ENCODE measurements at regions not wholly inside any gene's neighbourhood (a gene's known extent, or its start where the extent isn't known, plus 50 kb on each side); places are given as distances from the start of the nearest gene placed in this dataset.
"Not testable (repeated sequence)": the region's sequence is repeated elsewhere in the genome, so short reads cannot be mapped to it uniquely, and the experiment has no call there.

DNA sequence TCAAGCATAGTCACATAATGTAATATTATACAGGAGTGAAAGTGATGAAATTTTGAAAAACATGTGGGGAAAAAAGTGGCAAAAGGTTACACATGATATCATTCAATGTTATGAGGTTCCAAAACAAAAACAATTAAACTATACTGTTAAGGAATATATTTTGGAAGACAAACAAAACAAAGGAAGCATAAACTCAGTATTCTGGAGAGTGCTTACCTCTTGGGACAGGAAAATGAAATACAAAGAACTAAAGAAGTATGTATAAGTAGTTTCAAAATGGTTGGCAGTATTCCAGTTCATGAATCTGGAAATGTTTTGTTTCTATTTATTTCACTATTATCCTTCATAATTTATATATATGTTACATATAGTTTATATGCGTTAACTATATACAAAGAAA is 213.5 kb downstream of the MOXD1 start:
- H3K9ac ChIP-seq (ENCODE audit: low read length in 5 of 5), result no peak overlapping the region
- no peaks in the 10 kb centered on the region for H3K9me3 ChIP-seq (ENCODE audit: control insufficient read depth in 5 of 5, low read length in 5 of 5)
- H3K4me1 ChIP-seq (ENCODE audit: control insufficient read depth in 5 of 5, insufficient read depth in 5 of 5, low read length in 5 of 5), result peaks cover 0 to 9% (median 7%) of the 10 kb centered on the region in 5 donors
- no peaks in the 10 kb centered on the region for H3K27me3 ChIP-seq (ENCODE audit: control insufficient read depth in 5 of 5, insufficient read depth in 4 of 5, low read length in 5 of 5)
- no peak overlapping the region for H3K27ac ChIP-seq (ENCODE audit: low read depth, low read length)
- H3K4me3 ChIP-seq (ENCODE audit: low read depth in 1 of 5, low read length in 5 of 5), result no peak overlapping the region
- no peaks in the 10 kb centered on the region for H3K36me3 ChIP-seq (ENCODE audit: control insufficient read depth in 5 of 5, insufficient read depth in 5 of 5, low read length in 5 of 5)

DNA sequence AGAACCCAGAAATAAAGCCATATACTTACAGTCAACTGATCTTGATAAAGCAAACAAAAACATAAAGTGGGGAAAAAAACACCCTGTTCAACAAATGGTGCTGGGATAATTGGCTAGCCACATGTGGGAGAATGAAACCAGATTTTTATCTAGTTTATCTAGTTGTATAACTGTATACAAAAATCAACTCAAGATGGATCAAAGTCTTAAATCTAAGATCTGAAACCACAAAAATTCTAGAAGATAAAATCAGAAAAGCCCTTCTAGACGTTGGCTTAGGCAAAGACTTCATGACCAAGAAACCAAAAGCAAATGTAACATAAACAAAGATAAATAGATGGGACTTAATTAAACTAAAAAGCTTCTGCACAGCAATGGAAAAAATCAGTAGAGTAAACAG is 216.3 kb downstream of the MOXD1 start:
- not testable (repeated sequence) for H3K27ac ChIP-seq (ENCODE audit: low read depth, low read length); H3K9ac ChIP-seq (ENCODE audit: low read length in 5 of 5); H3K4me1 ChIP-seq (ENCODE audit: control insufficient read depth in 5 of 5, insufficient read depth in 5 of 5, low read length in 5 of 5); H3K27me3 ChIP-seq (ENCODE audit: control insufficient read depth in 5 of 5, insufficient read depth in 4 of 5, low read length in 5 of 5); H3K4me3 ChIP-seq (ENCODE audit: low read depth in 1 of 5, low read length in 5 of 5); H3K9me3 ChIP-seq (ENCODE audit: control insufficient read depth in 5 of 5, low read length in 5 of 5); H3K36me3 ChIP-seq (ENCODE audit: control insufficient read depth in 5 of 5, insufficient read depth in 5 of 5, low read length in 5 of 5)

GRCh38 chr6:132179955-132180354 is 221.3 kb downstream of the MOXD1 start:
- Histone ChIP-seq H3K4me1 (ENCODE audit: control insufficient read depth in 5 of 5, insufficient read depth in 5 of 5, low read length in 5 of 5) (no peaks in the 10 kb centered on the region), H3K9ac (ENCODE audit: low read length in 5 of 5) (no peak overlapping the region), H3K36me3 (ENCODE audit: control insufficient read depth in 5 of 5, insufficient read depth in 5 of 5, low read length in 5 of 5) (no peaks in the 10 kb centered on the region), H3K4me3 (ENCODE audit: low read depth in 1 of 5, low read length in 5 of 5) (no peak overlapping the region), H3K27ac (ENCODE audit: low read depth, low read length) (no peak overlapping the region), H3K27me3 (ENCODE audit: control insufficient read depth in 5 of 5, insufficient read depth in 4 of 5, low read length in 5 of 5) (no peaks in the 10 kb centered on the region), H3K9me3 (ENCODE audit: control insufficient read depth in 5 of 5, low read length in 5 of 5) (peaks cover 0 to 5% (median 0%) of the 10 kb centered on the region in 5 donors)

DNA sequence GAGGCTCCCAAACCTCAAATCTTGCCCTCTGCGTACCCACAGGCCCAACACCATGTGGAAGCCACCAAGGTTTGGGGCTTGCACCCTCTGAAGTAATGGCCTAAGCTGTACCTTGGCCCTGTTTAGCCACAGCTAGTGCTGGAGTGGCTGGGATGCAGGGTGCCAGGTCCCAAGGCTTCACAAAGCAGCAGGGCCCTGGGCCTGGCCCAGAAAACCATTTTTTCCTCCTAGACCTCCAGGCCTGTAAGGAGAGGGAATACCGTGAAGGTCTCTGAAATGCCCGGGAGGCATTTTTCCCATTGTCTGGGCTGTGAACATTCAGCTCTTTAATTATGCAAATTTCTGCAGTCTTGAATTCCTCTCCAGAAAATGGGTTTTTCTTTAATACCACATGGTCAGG is 223.7 kb upstream of the CCN2 start:
- H3K27me3 ChIP-seq (ENCODE audit: control insufficient read depth in 5 of 5, insufficient read depth in 4 of 5, low read length in 5 of 5), result no peaks in the 10 kb centered on the region
- H3K4me1 ChIP-seq (ENCODE audit: control insufficient read depth in 5 of 5, insufficient read depth in 5 of 5, low read length in 5 of 5), result no peaks in the 10 kb centered on the region
- H3K9ac ChIP-seq (ENCODE audit: low read length in 5 of 5), result no peak overlapping the region
- no peaks in the 10 kb centered on the region for H3K36me3 ChIP-seq (ENCODE audit: control insufficient read depth in 5 of 5, insufficient read depth in 5 of 5, low read length in 5 of 5)
- H3K9me3 ChIP-seq (ENCODE audit: control insufficient read depth in 5 of 5, low read length in 5 of 5), result peaks cover 0 to 5% (median 4%) of the 10 kb centered on the region in 5 donors
- H3K27ac ChIP-seq (ENCODE audit: low read depth, low read length), result no peak overlapping the region
- H3K4me3 ChIP-seq (ENCODE audit: low read depth in 1 of 5, low read length in 5 of 5), result no peak overlapping the region

GRCh38 chr6:132168961-132169360 is 217.8 kb upstream of the CCN2 start:
- Histone ChIP-seq H3K9me3 (ENCODE audit: control insufficient read depth in 5 of 5, low read length in 5 of 5) (no peaks in the 10 kb centered on the region), H3K4me1 (ENCODE audit: control insufficient read depth in 5 of 5, insufficient read depth in 5 of 5, low read length in 5 of 5) (no peaks in the 10 kb centered on the region), H3K36me3 (ENCODE audit: control insufficient read depth in 5 of 5, insufficient read depth in 5 of 5, low read length in 5 of 5) (no peaks in the 10 kb centered on the region), H3K27ac (ENCODE audit: low read depth, low read length) (no peak overlapping the region), H3K4me3 (ENCODE audit: low read depth in 1 of 5, low read length in 5 of 5) (no peak overlapping the region), H3K27me3 (ENCODE audit: control insufficient read depth in 5 of 5, insufficient read depth in 4 of 5, low read length in 5 of 5) (no peaks in the 10 kb centered on the region), H3K9ac (ENCODE audit: low read length in 5 of 5) (no peak overlapping the region)

DNA sequence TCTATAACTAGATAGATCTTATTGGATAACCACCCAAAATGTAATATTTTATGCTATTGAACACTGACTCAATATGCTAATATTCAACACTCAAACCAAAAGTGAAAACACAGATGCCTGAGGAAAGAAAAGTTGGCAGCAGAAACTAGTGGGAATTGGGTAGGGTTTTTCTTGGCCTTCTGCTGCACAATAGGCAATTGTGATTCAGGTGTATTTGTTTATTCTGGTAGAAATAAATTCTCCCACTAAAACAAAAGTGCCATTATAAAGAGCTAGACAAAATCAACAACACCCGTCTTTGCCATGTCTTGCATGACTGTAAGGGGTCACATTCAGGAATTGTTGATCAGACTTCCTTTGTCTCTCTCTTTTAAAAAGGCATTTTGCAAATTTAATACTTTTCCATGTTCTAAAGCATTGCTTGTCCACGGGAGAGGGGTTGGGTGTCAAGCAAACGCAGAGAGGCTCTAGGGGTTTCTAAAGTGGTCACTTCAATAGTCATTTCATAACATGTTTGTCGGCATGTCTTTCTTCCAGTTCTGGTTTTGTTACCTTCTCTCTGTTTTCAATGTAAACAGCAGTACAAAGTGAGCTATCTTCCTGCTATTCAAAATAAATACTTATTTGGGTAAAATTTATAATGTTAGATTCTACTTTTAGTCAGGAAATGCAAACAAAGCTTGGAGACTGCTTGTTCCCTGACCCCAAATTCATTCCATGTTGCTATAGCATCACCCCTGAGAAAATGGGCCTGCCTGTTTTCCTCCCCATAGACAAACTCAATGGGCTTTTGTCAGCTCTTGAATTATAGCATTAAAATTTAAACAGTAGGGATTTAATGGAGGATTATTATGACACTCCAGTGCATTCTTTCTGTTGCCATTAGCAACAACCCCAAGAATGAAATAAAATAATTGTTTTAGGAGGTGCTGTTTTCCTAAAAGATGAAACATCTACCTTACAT is 217.0 kb upstream of the CCN2 start:
- H3K4me3 ChIP-seq (ENCODE audit: low read depth in 1 of 5, low read length in 5 of 5), result no peak overlapping the region
- no peaks in the 10 kb centered on the region for H3K9me3 ChIP-seq (ENCODE audit: control insufficient read depth in 5 of 5, low read length in 5 of 5)
- H3K4me1 ChIP-seq (ENCODE audit: control insufficient read depth in 5 of 5, insufficient read depth in 5 of 5, low read length in 5 of 5), result no peaks in the 10 kb centered on the region
- H3K9ac ChIP-seq (ENCODE audit: low read length in 5 of 5), result no peak overlapping the region
- H3K27me3 ChIP-seq (ENCODE audit: control insufficient read depth in 5 of 5, insufficient read depth in 4 of 5, low read length in 5 of 5), result no peaks in the 10 kb centered on the region
- H3K36me3 ChIP-seq (ENCODE audit: control insufficient read depth in 5 of 5, insufficient read depth in 5 of 5, low read length in 5 of 5), result no peaks in the 10 kb centered on the region
- H3K27ac ChIP-seq (ENCODE audit: low read depth, low read length), result no peak overlapping the region

- no peaks in the 10 kb centered on the region for H3K36me3 ChIP-seq (ENCODE audit: control insufficient read depth in 5 of 5, insufficient read depth in 5 of 5, low read length in 5 of 5)
- no peaks in the 10 kb centered on the region for H3K9me3 ChIP-seq (ENCODE audit: control insufficient read depth in 5 of 5, low read length in 5 of 5)
- H3K27me3 ChIP-seq (ENCODE audit: control insufficient read depth in 5 of 5, insufficient read depth in 4 of 5, low read length in 5 of 5), result no peaks in the 10 kb centered on the region
- H3K4me1 ChIP-seq (ENCODE audit: control insufficient read depth in 5 of 5, insufficient read depth in 5 of 5, low read length in 5 of 5), result no peaks in the 10 kb centered on the region
- H3K9ac ChIP-seq (ENCODE audit: low read length in 5 of 5), result no peak overlapping the region
- H3K27ac ChIP-seq (ENCODE audit: low read depth, low read length), result no peak overlapping the region
- no peak overlapping the region for H3K4me3 ChIP-seq (ENCODE audit: low read depth in 1 of 5, low read length in 5 of 5)
Observed at GRCh38 chr6:132166526-132167051, 215.4 kb upstream of the CCN2 start.

DNA sequence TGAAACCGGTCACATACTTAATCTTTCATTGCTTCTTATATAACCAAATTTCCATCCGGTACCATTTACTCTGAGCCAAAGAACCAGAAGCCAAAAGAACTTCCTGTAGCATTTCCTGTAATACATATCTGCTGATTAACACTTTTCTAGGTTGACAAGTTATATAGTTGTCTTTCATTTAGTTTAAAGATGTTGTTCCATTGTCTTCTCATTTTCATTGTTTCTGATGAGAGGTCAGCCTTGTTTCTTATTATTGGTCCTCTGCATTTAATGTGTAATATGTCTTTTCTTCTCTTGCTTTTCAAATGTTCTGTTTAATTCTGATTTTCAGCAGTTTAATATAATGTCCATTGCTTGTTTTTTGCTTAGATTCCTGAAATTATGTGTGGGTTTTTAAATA is 214.5 kb upstream of the CCN2 start:
- H3K9me3 ChIP-seq (ENCODE audit: control insufficient read depth in 5 of 5, low read length in 5 of 5), result no peaks in the 10 kb centered on the region
- H3K9ac ChIP-seq (ENCODE audit: low read length in 5 of 5), result no peak overlapping the region
- no peaks in the 10 kb centered on the region for H3K36me3 ChIP-seq (ENCODE audit: control insufficient read depth in 5 of 5, insufficient read depth in 5 of 5, low read length in 5 of 5)
- H3K4me3 ChIP-seq (ENCODE audit: low read depth in 1 of 5, low read length in 5 of 5), result no peak overlapping the region
- no peak overlapping the region for H3K27ac ChIP-seq (ENCODE audit: low read depth, low read length)
- no peaks in the 10 kb centered on the region for H3K4me1 ChIP-seq (ENCODE audit: control insufficient read depth in 5 of 5, insufficient read depth in 5 of 5, low read length in 5 of 5)
- no peaks in the 10 kb centered on the region for H3K27me3 ChIP-seq (ENCODE audit: control insufficient read depth in 5 of 5, insufficient read depth in 4 of 5, low read length in 5 of 5)

DNA sequence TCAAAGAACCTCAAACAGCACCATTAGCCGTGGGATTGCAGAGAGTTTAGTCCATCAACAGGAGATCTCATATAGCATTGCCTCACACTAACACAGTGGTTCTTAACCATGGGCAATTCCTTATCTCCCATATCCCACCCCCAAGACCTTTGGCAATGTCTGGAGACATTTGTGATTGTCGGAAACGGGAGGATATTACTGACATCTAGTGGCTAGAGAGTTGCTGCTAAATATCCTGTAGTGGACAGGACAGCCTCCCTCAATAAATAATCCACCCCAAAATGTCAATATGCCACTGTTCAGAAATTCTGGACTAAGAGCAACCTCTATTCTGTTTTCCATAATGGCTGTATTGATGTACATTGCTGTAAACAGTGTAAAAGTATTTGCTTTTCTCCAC is 210.1 kb upstream of the CCN2 start:
- Histone ChIP-seq H3K4me1 (ENCODE audit: control insufficient read depth in 5 of 5, insufficient read depth in 5 of 5, low read length in 5 of 5) (no peaks in the 10 kb centered on the region), H3K9ac (ENCODE audit: low read length in 5 of 5) (no peak overlapping the region), H3K4me3 (ENCODE audit: low read depth in 1 of 5, low read length in 5 of 5) (no peak overlapping the region), H3K9me3 (ENCODE audit: control insufficient read depth in 5 of 5, low read length in 5 of 5) (no peaks in the 10 kb centered on the region), H3K36me3 (ENCODE audit: control insufficient read depth in 5 of 5, insufficient read depth in 5 of 5, low read length in 5 of 5) (no peaks in the 10 kb centered on the region), H3K27ac (ENCODE audit: low read depth, low read length) (no peak overlapping the region), H3K27me3 (ENCODE audit: control insufficient read depth in 5 of 5, insufficient read depth in 4 of 5, low read length in 5 of 5) (no peaks in the 10 kb centered on the region)

GRCh38 chr6:132153221-132153898 is 202.2 kb upstream of the CCN2 start:
- H3K27me3 ChIP-seq (ENCODE audit: control insufficient read depth in 5 of 5, insufficient read depth in 4 of 5, low read length in 5 of 5), result no peaks in the 10 kb centered on the region
- no peak overlapping the region for H3K27ac ChIP-seq (ENCODE audit: low read depth, low read length)
- no peaks in the 10 kb centered on the region for H3K36me3 ChIP-seq (ENCODE audit: control insufficient read depth in 5 of 5, insufficient read depth in 5 of 5, low read length in 5 of 5)
- no peak overlapping the region for H3K9ac ChIP-seq (ENCODE audit: low read length in 5 of 5)
- H3K9me3 ChIP-seq (ENCODE audit: control insufficient read depth in 5 of 5, low read length in 5 of 5), result no peaks in the 10 kb centered on the region
- H3K4me1 ChIP-seq (ENCODE audit: control insufficient read depth in 5 of 5, insufficient read depth in 5 of 5, low read length in 5 of 5), result no peaks in the 10 kb centered on the region
- H3K4me3 ChIP-seq (ENCODE audit: low read depth in 1 of 5, low read length in 5 of 5), result no peak overlapping the region

Data from subcutaneous abdominal adipose tissue (tissue), 5 donors.